Psoas muscle (tissue), 7 donors: ENCODE measurements at regions not wholly inside any gene's neighbourhood (a gene's known extent, or its start where the extent isn't known, plus 50 kb on each side); places are given as distances from the start of the nearest gene placed in this dataset.
"Not testable (repeated sequence)": the region's sequence is repeated elsewhere in the genome, so short reads cannot be mapped to it uniquely, and the experiment has no call there.

Experiments
- ATAC-seq, 4 donors: fragments of 200-7000 bp; cut with Tn5 transposase; one replicate each; pipeline ENCODE4 v1.9.1; 2020; ENCODE audit warnings: moderate library complexity in 3 of 4, mild to moderate bottlenecking in 2 of 4
- DNase-seq, 2 donors: peaks; one replicate each; pipeline ENCODE4 v3.0.0-alpha.2; 2020
- H3K27ac ChIP-seq: fragments of 200-600 bp; one replicate; pipeline ENCODE4 v1.8.0; 2022
- H3K27me3 ChIP-seq, 3 donors: fragments of 200-600 bp in 1 of 3; one replicate each; pipeline versions ENCODE4 v1.6.1 to v1.8.0; 2013 to 2022; ENCODE audit warnings: low read length in 2 of 3, mild to moderate bottlenecking in 2 of 3, moderate library complexity in 1 of 3; ENCODE audit not compliant: insufficient read depth in 3 of 3
- H3K36me3 ChIP-seq, 2 donors: fragments of 200-600 bp in 1 of 2; one replicate each; pipeline versions ENCODE4 v1.6.1 to v1.8.0; 2013 to 2022; ENCODE audit warnings: low read depth in 1 of 2, mild to moderate bottlenecking in 1 of 2, moderate library complexity in 1 of 2; ENCODE audit not compliant: insufficient read depth in 1 of 2
- H3K4me1 ChIP-seq: fragments of 200-600 bp; one replicate; pipeline ENCODE4 v1.8.0; 2022
- H3K4me3 ChIP-seq: fragments of 200-600 bp; one replicate; pipeline ENCODE4 v1.8.0; 2022; ENCODE audit warnings: mild to moderate bottlenecking
- H3K9me3 ChIP-seq: fragments of 200-600 bp; one replicate; pipeline ENCODE4 v1.8.0; 2022
- CTCF ChIP-seq: fragments of 200-600 bp; IDR thresholded peaks from one replicate; pipeline ENCODE4 v1.8.0; 2022; ENCODE audit warnings: antibody characterized with exemption
- WGBS, 3 donors: extraction: QIAGEN DNeasy Blood & Tissue Kit; methylation state at CpG; one replicate each; pipeline versions ENCODE4 v1.1.6 to v1.1.7; 2013; 5-methylcytosine and 5-hydroxymethylcytosine counted together
- intact Hi-C, 2 donors: fragments of 100-400 bp; cut with DNase I; formaldehyde crosslinking; loops; one replicate each; pipeline versions ENCODE4 v1.11.0 to v1.14.2; 2022
- donor health status: healthy with polysubstance abuse.
- donor health status: DM: no; HTN: no; CAD: no; lungs with moderate emphysema.
- donor health status: Bipolar disorder and iron deficiency.
- donor health status: healthy.
- donor health status: DM: yes; HTN: yes; CAD: no.
- donor health status: DM: no; HTN: no; CAD: no.
- donor health status: DM: yes; HTN: yes; CAD: no.

DNA sequence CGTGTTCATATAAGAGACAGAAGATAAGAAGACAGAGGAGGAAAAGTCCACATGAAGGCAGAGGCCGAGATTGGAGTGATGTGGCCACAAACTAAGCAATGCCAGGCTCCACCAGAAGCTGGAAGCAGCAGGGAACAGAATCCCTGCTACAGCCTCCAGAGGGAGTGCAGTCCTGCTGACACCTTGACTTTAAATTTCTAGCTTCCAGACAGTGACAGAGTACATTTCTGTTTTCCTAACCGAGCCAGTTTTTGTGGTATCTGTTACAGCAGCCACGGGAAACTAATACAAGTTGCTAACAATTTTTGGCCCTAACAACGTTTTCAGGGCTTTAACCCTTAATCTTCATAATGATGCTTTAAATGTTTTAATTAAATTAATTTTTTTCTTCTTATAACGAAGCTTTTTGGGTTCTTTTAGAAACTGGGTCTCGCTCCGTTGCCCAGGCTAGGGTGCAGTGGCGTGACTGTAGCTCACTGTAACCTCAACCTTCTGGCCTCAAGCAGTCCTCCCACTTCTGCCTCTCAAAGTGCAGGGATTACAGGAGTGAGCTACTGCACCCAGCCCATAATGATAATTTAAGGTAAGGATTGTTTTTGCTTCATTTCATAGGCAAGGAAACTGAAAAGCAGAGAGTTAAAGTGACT, 202.3 kb upstream of the PROK2 start:
- Histone ChIP-seq H3K4me1 (no peaks in the 10 kb centered on the region), H3K9me3 (no peaks in the 10 kb centered on the region), H3K27me3 (no peaks in the 10 kb centered on the region), H3K4me3 (no peak overlapping the region), H3K27ac (no peak overlapping the region), H3K36me3 (no peaks in the 10 kb centered on the region)
- intact Hi-C loops: no loop called here
- DNase-seq (no peak), ATAC-seq (peak in 1 of 4 donors; percentile 59)
- peak; percentile 24 for TF ChIP-seq CTCF
- WGBS, 3 donors: 64 to 74% (median 72%) methylated on average over 9 of the region's 9 CpGs

GRCh38 chr3:71986606-71987005, 201.7 kb upstream of the PROK2 start:
- intact Hi-C loops: no loop called here
- no peak for TF ChIP-seq CTCF

DNA sequence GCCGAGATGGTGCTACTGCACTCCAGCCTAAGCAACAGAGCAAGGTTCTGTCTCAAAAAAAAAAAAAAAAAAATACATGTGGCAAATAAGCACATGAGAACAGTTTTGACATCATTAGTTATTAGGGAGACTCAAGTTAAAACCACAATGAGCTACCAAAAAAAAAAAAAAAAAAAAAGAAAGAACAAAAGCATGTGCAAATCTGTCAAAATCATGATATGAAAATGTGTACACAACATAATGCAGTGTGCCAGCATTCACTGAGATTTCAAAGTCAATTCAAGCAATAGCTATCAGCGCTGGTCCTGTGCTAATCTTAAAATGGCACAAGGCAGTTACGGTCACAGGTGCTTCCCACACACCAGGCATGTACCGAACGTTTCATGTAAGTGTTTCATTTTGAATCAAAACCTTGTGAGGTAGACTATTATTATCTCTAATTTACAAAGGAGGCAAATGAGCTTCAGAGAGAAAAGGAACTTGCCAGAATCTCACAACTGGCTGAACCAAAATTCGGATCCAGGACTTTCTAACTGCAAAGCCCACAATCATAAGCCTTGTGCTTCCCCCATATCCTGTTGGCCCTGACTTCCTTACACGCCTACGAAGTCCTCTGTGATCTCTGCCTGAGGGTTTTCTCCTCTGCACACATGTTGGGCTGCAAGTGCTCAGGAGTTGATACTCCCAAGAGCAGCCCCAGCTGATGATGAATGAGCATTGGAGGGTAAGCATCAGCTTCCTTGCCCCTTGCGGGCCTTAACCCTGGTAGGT, 200.1 kb upstream of the PROK2 start:
- 69 to 76% (median 72%) methylated on average over 9 of the region's 9 CpGs for WGBS, 3 donors

More at GRCh38 chr3:71986606-71987005, 201.7 kb upstream of the PROK2 start:
- no peak overlapping the region for H3K27ac ChIP-seq
- no peak overlapping the region for H3K4me3 ChIP-seq
- no peaks in the 10 kb centered on the region for H3K27me3 ChIP-seq
- H3K36me3 ChIP-seq: no peaks in the 10 kb centered on the region
- ATAC-seq: no peak
- H3K9me3 ChIP-seq: no peaks in the 10 kb centered on the region
- DNase-seq: no peak
- WGBS, 3 donors: 76 to 80% (median 78%) methylated on average over 6 of the region's 6 CpGs
- H3K4me1 ChIP-seq: no peaks in the 10 kb centered on the region

GRCh38 chr3:71983694-71984093, 198.7 kb upstream of the PROK2 start:
- Histone ChIP-seq H3K27ac (no peak overlapping the region), H3K9me3 (no peaks in the 10 kb centered on the region), H3K36me3 (no peaks in the 10 kb centered on the region), H3K27me3 (no peaks in the 10 kb centered on the region), H3K4me1 (no peaks in the 10 kb centered on the region), H3K4me3 (no peak overlapping the region)
- WGBS, 3 donors: 90 to 93% (median 91%) methylated on average over 4 of the region's 4 CpGs
- DNase-seq (no peak), ATAC-seq (no peak)
- intact Hi-C loops: no loop called here
- no peak for TF ChIP-seq CTCF

More for the DNA sequence above, 200.1 kb upstream of the PROK2 start:
- Histone ChIP-seq H3K4me1 (no peaks in the 10 kb centered on the region), H3K27ac (no peak overlapping the region), H3K9me3 (no peaks in the 10 kb centered on the region), H3K4me3 (no peak overlapping the region), H3K36me3 (no peaks in the 10 kb centered on the region), H3K27me3 (no peaks in the 10 kb centered on the region)
- intact Hi-C loops: no loop called here
- DNase-seq (no peak), ATAC-seq (no peak)
- no peak for TF ChIP-seq CTCF

GRCh38 chr3:71982506-71983258, 197.7 kb upstream of the PROK2 start:
- H3K27ac ChIP-seq, H3K36me3 ChIP-seq, H3K4me3 ChIP-seq, H3K4me1 ChIP-seq, DNase-seq, H3K9me3 ChIP-seq, ATAC-seq, intact Hi-C loops, H3K27me3 ChIP-seq: not testable (repeated sequence)
- 47 to 79% (median 63%) methylated on average over 9 of the region's 9 CpGs for WGBS, 3 donors
